GM12872 (cell line): ENCODE measurements at regions not wholly inside any gene's neighbourhood (a gene's known extent, or its start where the extent isn't known, plus 50 kb on each side); places are given as distances from the start of the nearest gene placed in this dataset.

Experiments
- CTCF ChIP-seq: IDR thresholded peaks from 3 replicates; pipeline ENCODE4 v1.5.1; 2011; ENCODE audit warnings: low read depth, mild to moderate bottlenecking, low read length, moderate library complexity; ENCODE audit not compliant: insufficient read depth

GRCh38 chr2:13284688-13285087 lies 568.0 kb downstream of the TRIB2 start:
- TF ChIP-seq CTCF = no peak

- TF ChIP-seq CTCF = no peak
These were observed 572.6 kb downstream of the TRIB2 start for GRCh38 chr2:13289310-13289709.

- TF ChIP-seq CTCF = no peak
These were observed 592.3 kb downstream of the TRIB2 start for GRCh38 chr2:13308989-13309388.

GRCh38 chr2:13332060-13332459 lies 615.3 kb downstream of the TRIB2 start:
- no peak for TF ChIP-seq CTCF

- TF ChIP-seq CTCF = no peak
These were observed 617.8 kb downstream of the TRIB2 start for GRCh38 chr2:13334545-13334944.

GRCh38 chr2:13335862-13336535 lies 619.3 kb downstream of the TRIB2 start:
- no peak for TF ChIP-seq CTCF

GRCh38 chr2:13351068-13351467 lies 634.3 kb downstream of the TRIB2 start:
- no peak for TF ChIP-seq CTCF

- no peak for TF ChIP-seq CTCF
These were observed 636.3 kb downstream of the TRIB2 start for GRCh38 chr2:13353083-13353482.
